ENCODE measurements at regions not wholly inside any gene's neighbourhood (a gene's known extent, or its start where the extent isn't known, plus 50 kb on each side); places are given as distances from the start of the nearest gene placed in this dataset. TPM values are rescaled to one million over a fixed set of nuclear protein-coding genes. Genes with fewer than 3 reads are reported as not detected.

Small RNA genes lying in the stretch of these regions (small RNA-seq; reads per million reads assigned to genes)
- gene RNA5SP181 = not detected

Data from uterus (tissue), 1 donor.